Caco-2 (cell line): ENCODE measurements at regions not wholly inside any gene's neighbourhood (a gene's known extent, or its start where the extent isn't known, plus 50 kb on each side); places are given as distances from the start of the nearest gene placed in this dataset.

Experiments
- BruUV-seq: library from RNA; stranded (reverse); fragments of 400-500 nt; replicated peaks from 2 replicates; lab custom pipeline; 2021; lab: Mats Ljungman, UMichigan
- CTCF ChIA-PET: fragments of 300-600 bp; sonication (Branson Sonifier 250); formaldehyde crosslinking; loops from one replicate; lab custom pipeline; 2022; ENCODE audit warnings: antibody characterized with exemption; lab: Charles Lee
- POLR2A ChIA-PET: fragments of 300-600 bp; sonication (Branson Sonifier 250); formaldehyde crosslinking; loops from one replicate; lab custom pipeline; 2022; ENCODE audit warnings: antibody characterized with exemption; lab: Charles Lee
- DNase-seq, 2 experiments: peaks; one replicate each; pipeline versions ENCODE4 v3.0.0 to v3.0.0-alpha.2; 2020 to 2022
- H3K27me3 ChIP-seq: replicated peaks from 2 replicates; pipeline ENCODE4 v1.6.0; 2011; ENCODE audit warnings: low read length; ENCODE audit not compliant: control insufficient read depth, insufficient read depth
- H3K36me3 ChIP-seq: 2 replicates; pipeline ENCODE4 v1.5.1; 2011; ENCODE audit warnings: low read length; ENCODE audit not compliant: control insufficient read depth, insufficient read depth
- H3K4me1 ChIP-seq: fragments of 250-450 bp; sonication (Bioruptor Pico); 2 replicates; pipeline ENCODE4 v1.5.1; 2020; ENCODE audit warnings: mild to moderate bottlenecking
- H3K4me3 ChIP-seq: 2 replicates; pipeline ENCODE4 v1.5.1; 2011; ENCODE audit warnings: low read depth, mild to moderate bottlenecking, control low read depth, low read length
- H3K9me3 ChIP-seq: fragments of 250-450 bp; sonication (Bioruptor Pico); 2 replicates; pipeline ENCODE4 v1.5.1; 2020; ENCODE audit warnings: mild to moderate bottlenecking, moderate library complexity
- H3K27ac Mint-ChIP-seq: one replicate; pipeline ENCODE4 v1.8.0; 2022; ENCODE audit warnings: mixed read lengths; ENCODE audit not compliant: unreplicated experiment
- H3K27me3 Mint-ChIP-seq: one replicate; pipeline ENCODE4 v1.8.0; 2022; ENCODE audit warnings: mixed read lengths; ENCODE audit not compliant: insufficient read depth, unreplicated experiment
- H3K36me3 Mint-ChIP-seq: one replicate; pipeline ENCODE4 v1.8.0; 2022; ENCODE audit warnings: mild to moderate bottlenecking, mixed read lengths; ENCODE audit not compliant: insufficient read depth, unreplicated experiment
- H3K4me1 Mint-ChIP-seq: one replicate; pipeline ENCODE4 v1.8.0; 2022; ENCODE audit warnings: low read depth, mixed read lengths; ENCODE audit not compliant: unreplicated experiment
- H3K4me3 Mint-ChIP-seq: one replicate; pipeline ENCODE4 v1.8.0; 2022; ENCODE audit warnings: mild to moderate bottlenecking, moderate library complexity, mixed read lengths; ENCODE audit not compliant: unreplicated experiment
- H3K9me3 Mint-ChIP-seq: one replicate; pipeline ENCODE4 v1.8.0; 2022; ENCODE audit warnings: mixed read lengths; ENCODE audit not compliant: unreplicated experiment
- intact Hi-C: fragments of 100-400 bp; cut with micrococcal nuclease; formaldehyde crosslinking; loops from one replicate; pipeline ENCODE4 v1.10.0; 2022; ENCODE audit not compliant: unreplicated experiment
- TF ChIP-seq, protein P1 (sequence below), 2 experiments: fragments of 200-600 bp in 1 of 2; IDR thresholded peaks; 1 replicate in 1 of 2; 2 replicates in 1 of 2; pipeline versions ENCODE4 v1.5.1 to v1.8.0; 2011 to 2022; ENCODE audit warnings: antibody characterized with exemption in 1 of 2, control low read depth in 1 of 2, inconsistent platforms in 1 of 2, low read depth in 1 of 2, low read length in 1 of 2, mild to moderate bottlenecking in 1 of 2, moderate library complexity in 1 of 2; ENCODE audit not compliant: insufficient read depth in 1 of 2, severe bottlenecking in 1 of 2, unreplicated experiment in 1 of 2

DNA sequence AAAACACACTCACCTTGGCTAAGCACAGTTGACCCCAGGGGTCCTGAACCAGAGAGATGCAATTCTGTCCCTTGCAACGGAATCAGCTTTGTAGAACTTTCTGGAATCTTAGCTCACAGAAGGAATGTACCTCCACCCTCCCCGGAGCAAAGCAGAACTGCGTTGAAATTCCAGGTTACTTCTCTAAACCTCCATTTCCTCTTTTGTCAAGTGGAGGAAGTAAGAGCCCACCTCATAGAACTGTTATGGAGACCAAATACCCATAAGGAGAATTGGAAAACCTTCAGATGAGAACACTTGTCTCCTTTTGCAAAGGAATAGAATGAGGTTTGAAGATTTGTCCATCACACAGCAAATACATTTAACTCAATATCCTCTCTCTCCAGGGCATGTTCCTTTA lies 86.6 kb upstream of the RBBP6 start:
- no peaks in the 10 kb centered on the region for H3K9me3 ChIP-seq
- H3K4me3 Mint-ChIP-seq = no peak overlapping the region
- intact Hi-C loops = no loop called here
- peaks cover 3% of the 10 kb centered on the region for H3K27me3 Mint-ChIP-seq
- H3K9me3 Mint-ChIP-seq = no peaks in the 10 kb centered on the region
- ChIA-PET CTCF (no interaction called here), POLR2A (no interaction called here)
- H3K27me3 ChIP-seq = no peaks in the 10 kb centered on the region
- no peak overlapping the region for H3K27ac Mint-ChIP-seq
- H3K36me3 Mint-ChIP-seq = no peaks in the 10 kb centered on the region
- H3K4me1 ChIP-seq = no peaks in the 10 kb centered on the region
- H3K36me3 ChIP-seq = no peaks in the 10 kb centered on the region
- BruUV-seq = no TSS peak
- no peak for DNase-seq
- H3K4me1 Mint-ChIP-seq = no peaks in the 10 kb centered on the region
- no peak overlapping the region for H3K4me3 ChIP-seq
- TF ChIP-seq, protein P1, sequence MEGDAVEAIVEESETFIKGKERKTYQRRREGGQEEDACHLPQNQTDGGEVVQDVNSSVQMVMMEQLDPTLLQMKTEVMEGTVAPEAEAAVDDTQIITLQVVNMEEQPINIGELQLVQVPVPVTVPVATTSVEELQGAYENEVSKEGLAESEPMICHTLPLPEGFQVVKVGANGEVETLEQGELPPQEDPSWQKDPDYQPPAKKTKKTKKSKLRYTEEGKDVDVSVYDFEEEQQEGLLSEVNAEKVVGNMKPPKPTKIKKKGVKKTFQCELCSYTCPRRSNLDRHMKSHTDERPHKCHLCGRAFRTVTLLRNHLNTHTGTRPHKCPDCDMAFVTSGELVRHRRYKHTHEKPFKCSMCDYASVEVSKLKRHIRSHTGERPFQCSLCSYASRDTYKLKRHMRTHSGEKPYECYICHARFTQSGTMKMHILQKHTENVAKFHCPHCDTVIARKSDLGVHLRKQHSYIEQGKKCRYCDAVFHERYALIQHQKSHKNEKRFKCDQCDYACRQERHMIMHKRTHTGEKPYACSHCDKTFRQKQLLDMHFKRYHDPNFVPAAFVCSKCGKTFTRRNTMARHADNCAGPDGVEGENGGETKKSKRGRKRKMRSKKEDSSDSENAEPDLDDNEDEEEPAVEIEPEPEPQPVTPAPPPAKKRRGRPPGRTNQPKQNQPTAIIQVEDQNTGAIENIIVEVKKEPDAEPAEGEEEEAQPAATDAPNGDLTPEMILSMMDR (IDR thresholded peaks at IDR 0.05; ENCODE audit: insufficient read depth in 1 of 2, low read depth in 1 of 2, low read length in 1 of 2, severe bottlenecking in 1 of 2, unreplicated experiment in 1 of 2) = no peak

DNA sequence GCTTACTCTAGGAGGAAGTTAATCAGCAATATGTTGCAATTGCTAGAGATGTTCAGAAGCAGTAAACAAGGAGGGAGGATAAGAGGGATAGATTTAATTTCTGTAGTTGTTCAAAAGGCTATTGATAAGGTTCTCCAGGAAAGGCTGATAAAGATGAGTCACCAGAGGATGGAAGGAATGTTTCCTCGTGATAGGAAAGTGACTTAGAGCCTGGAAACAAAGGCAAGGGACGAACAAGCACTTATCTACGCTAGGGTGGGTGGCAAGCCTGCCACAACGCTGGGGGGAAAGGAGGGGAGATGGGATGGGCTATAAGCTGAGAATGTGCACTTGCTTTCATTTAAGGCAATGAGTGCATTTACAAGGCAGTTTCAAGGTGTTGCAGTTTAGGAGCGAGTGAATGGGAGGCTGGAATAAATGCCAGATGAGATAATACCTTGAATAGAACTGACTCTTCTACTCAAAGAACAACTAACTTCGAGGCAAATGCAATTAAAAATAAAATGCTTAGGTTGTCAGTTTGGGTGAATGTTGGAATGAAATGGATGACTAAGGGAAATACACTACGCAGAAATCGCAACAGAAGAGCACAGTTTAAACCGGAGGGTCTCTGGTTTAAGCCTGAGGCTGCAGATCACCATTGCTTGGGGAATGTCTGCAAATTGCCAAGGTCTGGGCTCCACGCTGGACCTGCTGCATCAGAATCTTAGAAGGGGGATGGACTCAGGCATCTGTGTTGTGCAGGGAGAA lies 76.0 kb upstream of the RBBP6 start:
- no peaks in the 10 kb centered on the region for H3K9me3 ChIP-seq
- Mint-ChIP-seq H3K27ac (no peak overlapping the region), H3K36me3 (no peaks in the 10 kb centered on the region), H3K4me3 (no peak overlapping the region), H3K9me3 (no peaks in the 10 kb centered on the region), H3K4me1 (peaks cover 7% of the 10 kb centered on the region), H3K27me3 (peaks cover 6% of the 10 kb centered on the region)
- TF ChIP-seq, protein P1 (IDR thresholded peaks at IDR 0.05; ENCODE audit: insufficient read depth in 1 of 2, low read depth in 1 of 2, low read length in 1 of 2, severe bottlenecking in 1 of 2, unreplicated experiment in 1 of 2) = no peak
- H3K4me1 ChIP-seq = no peaks in the 10 kb centered on the region
- no peak overlapping the region for H3K4me3 ChIP-seq
- no peak for DNase-seq
- POLR2A ChIA-PET = no interaction called here
- BruUV-seq = no TSS peak
- CTCF ChIA-PET = no interaction called here
- H3K27me3 ChIP-seq = no peaks in the 10 kb centered on the region
- no peaks in the 10 kb centered on the region for H3K36me3 ChIP-seq
- intact Hi-C loops = no loop called here

DNA sequence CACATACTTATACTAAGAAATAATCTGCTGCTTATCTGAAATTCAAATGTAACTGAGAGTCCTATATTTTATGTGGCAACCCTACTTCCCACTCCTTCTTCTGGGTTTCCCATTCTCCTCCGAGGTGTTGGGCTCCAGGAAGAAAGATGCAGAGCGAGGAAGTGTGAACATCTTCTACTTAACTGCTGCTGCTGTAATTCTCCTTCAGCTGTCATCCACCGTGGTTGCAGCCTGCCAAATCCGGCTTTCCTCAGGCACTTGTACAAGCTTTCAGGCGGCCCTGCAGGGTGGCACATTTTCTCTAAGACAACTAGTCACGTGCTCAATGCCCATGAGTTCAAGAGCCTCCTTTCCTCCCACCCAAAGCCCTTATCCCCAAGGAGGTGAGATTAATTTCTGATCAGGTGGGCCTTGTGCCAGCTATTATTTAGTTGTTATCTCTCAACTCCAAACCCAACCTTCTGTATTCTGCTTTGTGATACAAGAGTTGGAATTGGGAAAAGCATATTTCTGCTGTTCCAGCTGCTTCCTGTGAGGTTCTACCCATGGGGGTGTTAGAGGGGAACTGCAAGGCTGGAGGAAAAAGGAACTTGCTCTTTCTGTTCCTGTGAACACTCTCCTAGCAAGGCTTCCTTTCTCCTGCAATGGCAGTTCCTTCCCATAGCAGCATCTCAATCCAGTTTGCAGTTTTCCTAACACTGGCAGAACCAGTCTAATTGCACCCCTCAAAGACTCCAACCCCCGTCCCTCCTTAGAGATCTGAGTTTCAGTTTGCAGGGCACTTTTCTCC lies 67.6 kb upstream of the RBBP6 start:
- Histone ChIP-seq H3K4me1 (no peaks in the 10 kb centered on the region), H3K4me3 (no peak overlapping the region), H3K27me3 (no peaks in the 10 kb centered on the region), H3K9me3 (no peaks in the 10 kb centered on the region), H3K36me3 (no peaks in the 10 kb centered on the region)
- no TSS peak for BruUV-seq
- Mint-ChIP-seq H3K36me3 (no peaks in the 10 kb centered on the region), H3K9me3 (peaks cover 8% of the 10 kb centered on the region), H3K4me1 (no peaks in the 10 kb centered on the region), H3K27ac (no peak overlapping the region), H3K27me3 (peaks cover 14% of the 10 kb centered on the region), H3K4me3 (no peak overlapping the region)
- ChIA-PET POLR2A (no interaction called here), CTCF (no interaction called here)
- no peak for DNase-seq
- intact Hi-C loops = no loop called here
- TF ChIP-seq, protein P1 (IDR thresholded peaks at IDR 0.05; ENCODE audit: insufficient read depth in 1 of 2, low read depth in 1 of 2, low read length in 1 of 2, severe bottlenecking in 1 of 2, unreplicated experiment in 1 of 2) = no peak
